ENCODE measurements at regions not wholly inside any gene's neighbourhood (a gene's known extent, or its start where the extent isn't known, plus 50 kb on each side); places are given as distances from the start of the nearest gene placed in this dataset.

DNA sequence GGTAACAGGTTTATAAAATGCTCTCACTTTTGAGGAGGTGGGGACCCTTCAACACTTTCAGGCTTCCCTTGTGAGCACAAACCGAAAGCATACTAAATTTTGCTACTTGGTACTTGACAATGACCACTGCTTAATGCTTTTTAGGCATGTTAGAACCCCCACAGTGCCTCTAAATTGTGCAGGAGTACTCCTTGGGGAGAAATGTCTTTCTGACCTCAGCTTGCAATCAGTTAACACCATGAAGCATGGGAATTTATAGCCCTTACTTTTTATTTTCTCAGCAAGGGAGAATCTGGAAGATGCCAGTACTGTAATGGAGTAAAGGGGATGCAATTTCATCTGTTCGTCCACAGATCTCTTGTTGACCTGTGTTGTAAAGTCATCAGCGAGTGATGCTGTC lies 308.9 kb upstream of the TBC1D5 start:
- WGBS (ENCODE audit: extremely low coverage, insufficient coverage, insufficient read length): no CpG with 5 or more reads among the region's 3 CpGs
- no peak overlapping the region for H2AFZ ChIP-seq (ENCODE audit: insufficient read depth, low read length, poor library complexity)
- no peak overlapping the region for H3K27ac ChIP-seq (ENCODE audit: low read depth, low read length)
- H3K4me3 ChIP-seq (ENCODE audit: low read depth, low read length): no peak overlapping the region
- no peak for DNase-seq
- H2BK12ac ChIP-seq (ENCODE audit: low read length): no peak overlapping the region
- no peaks in the 10 kb centered on the region for H3K79me2 ChIP-seq (ENCODE audit: control insufficient read depth, insufficient read depth, low read length, poor library complexity)
- H3K14ac ChIP-seq (ENCODE audit: low read length): no peak overlapping the region
- no peak overlapping the region for H4K91ac ChIP-seq (ENCODE audit: low read depth, low read length)
- H3K23ac ChIP-seq (ENCODE audit: low read length): no peak overlapping the region
- no peak overlapping the region for H3K9ac ChIP-seq (ENCODE audit: low read length)
- H2BK5ac ChIP-seq (ENCODE audit: low read depth, low read length, poor library complexity): no peak overlapping the region
- H3K18ac ChIP-seq (ENCODE audit: low read length): no peak overlapping the region
- H3K4me1 ChIP-seq (ENCODE audit: control insufficient read depth in 1 of 2, insufficient read depth in 2 of 2, low read length in 2 of 2): no peaks in the 10 kb centered on the region
- H3K9me3 ChIP-seq (ENCODE audit: insufficient read depth, low read depth, low read length): no peaks in the 10 kb centered on the region
- H3K4me2 ChIP-seq (ENCODE audit: low read length): no peak overlapping the region
- H3K36me3 ChIP-seq (ENCODE audit: control insufficient read depth in 1 of 2, insufficient read depth in 2 of 2, low read length in 2 of 2): no peaks in the 10 kb centered on the region
- H2AK5ac ChIP-seq (ENCODE audit: low read length): no peak overlapping the region
- no peak overlapping the region for H2BK120ac ChIP-seq (ENCODE audit: insufficient read depth, low read length, poor library complexity)
- no peaks in the 10 kb centered on the region for H3K27me3 ChIP-seq (ENCODE audit: insufficient read depth, low read length)
- H3K79me1 ChIP-seq (ENCODE audit: low read length): no peaks in the 10 kb centered on the region
- H4K12ac ChIP-seq (ENCODE audit: low read depth, low read length): no peak overlapping the region
- H4K8ac ChIP-seq (ENCODE audit: low read depth, low read length): no peak overlapping the region
- no peak overlapping the region for H3K4ac ChIP-seq (ENCODE audit: low read depth, low read length)

- no peaks in the 10 kb centered on the region for H3K36me3 ChIP-seq (ENCODE audit: control insufficient read depth in 1 of 2, insufficient read depth in 2 of 2, low read length in 2 of 2)
- no peak overlapping the region for H3K4ac ChIP-seq (ENCODE audit: low read depth, low read length)
- H2BK120ac ChIP-seq (ENCODE audit: insufficient read depth, low read length, poor library complexity): no peak overlapping the region
- H3K14ac ChIP-seq (ENCODE audit: low read length): no peak overlapping the region
- no peaks in the 10 kb centered on the region for H3K79me2 ChIP-seq (ENCODE audit: control insufficient read depth, insufficient read depth, low read length, poor library complexity)
- no peak overlapping the region for H4K91ac ChIP-seq (ENCODE audit: low read depth, low read length)
- H4K8ac ChIP-seq (ENCODE audit: low read depth, low read length): no peak overlapping the region
- H3K9ac ChIP-seq (ENCODE audit: low read length): no peak overlapping the region
- H2BK5ac ChIP-seq (ENCODE audit: low read depth, low read length, poor library complexity): no peak overlapping the region
- H4K12ac ChIP-seq (ENCODE audit: low read depth, low read length): no peak overlapping the region
- DNase-seq: no peak
- no peaks in the 10 kb centered on the region for H3K9me3 ChIP-seq (ENCODE audit: insufficient read depth, low read depth, low read length)
- no CpG with 5 or more reads among the region's 4 CpGs for WGBS (ENCODE audit: extremely low coverage, insufficient coverage, insufficient read length)
- no peaks in the 10 kb centered on the region for H3K79me1 ChIP-seq (ENCODE audit: low read length)
- H3K27ac ChIP-seq (ENCODE audit: low read depth, low read length): no peak overlapping the region
- no peak overlapping the region for H2AK5ac ChIP-seq (ENCODE audit: low read length)
- H2BK12ac ChIP-seq (ENCODE audit: low read length): no peak overlapping the region
- H3K18ac ChIP-seq (ENCODE audit: low read length): no peak overlapping the region
- no peaks in the 10 kb centered on the region for H3K4me1 ChIP-seq (ENCODE audit: control insufficient read depth in 1 of 2, insufficient read depth in 2 of 2, low read length in 2 of 2)
- no peak overlapping the region for H3K4me3 ChIP-seq (ENCODE audit: low read depth, low read length)
- H3K27me3 ChIP-seq (ENCODE audit: insufficient read depth, low read length): no peaks in the 10 kb centered on the region
- H2AFZ ChIP-seq (ENCODE audit: insufficient read depth, low read length, poor library complexity): no peak overlapping the region
- H3K4me2 ChIP-seq (ENCODE audit: low read length): no peak overlapping the region
- no peak overlapping the region for H3K23ac ChIP-seq (ENCODE audit: low read length)
These were observed 306.7 kb upstream of the TBC1D5 start for GRCh38 chr3:18049096-18049495.

- H4K8ac ChIP-seq (ENCODE audit: low read depth, low read length): no peak overlapping the region
These were observed 304.6 kb upstream of the TBC1D5 start for GRCh38 chr3:18047052-18047451.

GRCh38 chr3:18046131-18046915 lies 303.9 kb upstream of the TBC1D5 start:
- Histone ChIP-seq H3K79me2 (ENCODE audit: control insufficient read depth, insufficient read depth, low read length, poor library complexity) (no peaks in the 10 kb centered on the region), H2BK5ac (ENCODE audit: low read depth, low read length, poor library complexity) (no peak overlapping the region), H3K9ac (ENCODE audit: low read length) (no peak overlapping the region), H3K14ac (ENCODE audit: low read length) (no peak overlapping the region), H3K4me2 (ENCODE audit: low read length) (no peak overlapping the region), H2BK12ac (ENCODE audit: low read length) (no peak overlapping the region), H2BK120ac (ENCODE audit: insufficient read depth, low read length, poor library complexity) (no peak overlapping the region), H3K4me3 (ENCODE audit: low read depth, low read length) (no peak overlapping the region), H4K8ac (ENCODE audit: low read depth, low read length) (no peak overlapping the region), H3K23ac (ENCODE audit: low read length) (no peak overlapping the region), H2AFZ (ENCODE audit: insufficient read depth, low read length, poor library complexity) (no peak overlapping the region), H3K18ac (ENCODE audit: low read length) (no peak overlapping the region), H3K27me3 (ENCODE audit: insufficient read depth, low read length) (no peaks in the 10 kb centered on the region), H4K91ac (ENCODE audit: low read depth, low read length) (no peak overlapping the region), H4K12ac (ENCODE audit: low read depth, low read length) (no peak overlapping the region), H3K27ac (ENCODE audit: low read depth, low read length) (no peak overlapping the region), H3K36me3 (ENCODE audit: control insufficient read depth in 1 of 2, insufficient read depth in 2 of 2, low read length in 2 of 2) (no peaks in the 10 kb centered on the region), H3K9me3 (ENCODE audit: insufficient read depth, low read depth, low read length) (no peaks in the 10 kb centered on the region), H3K4ac (ENCODE audit: low read depth, low read length) (no peak overlapping the region), H3K4me1 (ENCODE audit: control insufficient read depth in 1 of 2, insufficient read depth in 2 of 2, low read length in 2 of 2) (no peaks in the 10 kb centered on the region), H2AK5ac (ENCODE audit: low read length) (no peak overlapping the region), H3K79me1 (ENCODE audit: low read length) (no peaks in the 10 kb centered on the region)
- WGBS (ENCODE audit: extremely low coverage, insufficient coverage, insufficient read length): no CpG with 5 or more reads among the region's 4 CpGs
- no peak for DNase-seq

More at GRCh38 chr3:18047052-18047451, 304.6 kb upstream of the TBC1D5 start:
- no peak for DNase-seq
- Histone ChIP-seq H3K79me2 (ENCODE audit: control insufficient read depth, insufficient read depth, low read length, poor library complexity) (no peaks in the 10 kb centered on the region), H3K18ac (ENCODE audit: low read length) (no peak overlapping the region), H3K4me2 (ENCODE audit: low read length) (no peak overlapping the region), H3K9ac (ENCODE audit: low read length) (no peak overlapping the region), H3K4me1 (ENCODE audit: control insufficient read depth in 1 of 2, insufficient read depth in 2 of 2, low read length in 2 of 2) (no peaks in the 10 kb centered on the region), H3K23ac (ENCODE audit: low read length) (no peak overlapping the region), H3K27me3 (ENCODE audit: insufficient read depth, low read length) (no peaks in the 10 kb centered on the region), H3K14ac (ENCODE audit: low read length) (no peak overlapping the region), H3K36me3 (ENCODE audit: control insufficient read depth in 1 of 2, insufficient read depth in 2 of 2, low read length in 2 of 2) (no peaks in the 10 kb centered on the region), H3K4me3 (ENCODE audit: low read depth, low read length) (no peak overlapping the region), H4K12ac (ENCODE audit: low read depth, low read length) (no peak overlapping the region), H4K91ac (ENCODE audit: low read depth, low read length) (no peak overlapping the region), H2AK5ac (ENCODE audit: low read length) (no peak overlapping the region), H2BK5ac (ENCODE audit: low read depth, low read length, poor library complexity) (no peak overlapping the region), H3K4ac (ENCODE audit: low read depth, low read length) (no peak overlapping the region), H3K9me3 (ENCODE audit: insufficient read depth, low read depth, low read length) (no peaks in the 10 kb centered on the region), H2BK12ac (ENCODE audit: low read length) (no peak overlapping the region), H2BK120ac (ENCODE audit: insufficient read depth, low read length, poor library complexity) (no peak overlapping the region), H2AFZ (ENCODE audit: insufficient read depth, low read length, poor library complexity) (no peak overlapping the region), H3K79me1 (ENCODE audit: low read length) (no peaks in the 10 kb centered on the region), H3K27ac (ENCODE audit: low read depth, low read length) (no peak overlapping the region)
- no CpG with 5 or more reads among the region's 2 CpGs for WGBS (ENCODE audit: extremely low coverage, insufficient coverage, insufficient read length)
